ENCODE measurements at regions not wholly inside any gene's neighbourhood (a gene's known extent, or its start where the extent isn't known, plus 50 kb on each side); places are given as distances from the start of the nearest gene placed in this dataset.

GRCh38 chr19:22519152-22519551, 97.0 kb upstream of the ZNF98 start:
- no peak overlapping the region for H2AFZ ChIP-seq
- H3K9ac ChIP-seq, result no peak overlapping the region
- H3K4me1 ChIP-seq (ENCODE audit: insufficient read depth), result no peaks in the 10 kb centered on the region
- no peaks in the 10 kb centered on the region for H3F3A ChIP-seq (ENCODE audit: insufficient read depth)
- no peak overlapping the region for H3K4me2 ChIP-seq (ENCODE audit: unreplicated experiment)
- TF ChIP-seq EZH2 (IDR thresholded peaks at IDR 0.05; ENCODE audit: insufficient read depth, poor library complexity, severe bottlenecking), result no peak
- no peak for TF ChIP-seq EZH2phosphoT487 (IDR thresholded peaks at IDR 0.05; ENCODE audit: insufficient read depth, low read depth)
- in situ Hi-C loops (cut with MboI), result no loop called here
- H3K9me3 ChIP-seq (ENCODE audit: low read depth), result no peaks in the 10 kb centered on the region
- H3K27me3 ChIP-seq (replicated peaks; ENCODE audit: insufficient read depth), result no peaks in the 10 kb centered on the region
- H3K27ac ChIP-seq, result no peak overlapping the region
- H3K9me2 ChIP-seq (ENCODE audit: insufficient read depth), result no peaks in the 10 kb centered on the region
- H3K4me3 ChIP-seq, result no peak overlapping the region
- DNase-seq, result no peak
- H3K36me3 ChIP-seq (ENCODE audit: low read depth), result no peaks in the 10 kb centered on the region
- no peaks in the 10 kb centered on the region for H3K79me2 ChIP-seq (ENCODE audit: insufficient read depth)
- no peaks in the 10 kb centered on the region for H4K20me1 ChIP-seq (ENCODE audit: insufficient read depth)
- WGBS, 2 experiments (ENCODE audit: low coverage in 1 of 2, low lambda C conversion rate in 2 of 2, missing lambda C conversion rate in 2 of 2), result 70 to 71% methylated on average over 14 of the region's 14 CpGs

GRCh38 chr19:22517496-22518411, 95.6 kb upstream of the ZNF98 start:
- H3K36me3 ChIP-seq (ENCODE audit: low read depth), result no peaks in the 10 kb centered on the region
- no peak overlapping the region for H3K27ac ChIP-seq
- H3K4me1 ChIP-seq (ENCODE audit: insufficient read depth), result no peaks in the 10 kb centered on the region
- WGBS, 2 experiments (ENCODE audit: low coverage in 1 of 2, low lambda C conversion rate in 2 of 2, missing lambda C conversion rate in 2 of 2), result 67 to 72% methylated on average over 46 to 75 of the region's 79 CpGs
- H2AFZ ChIP-seq, result no peak overlapping the region
- no peaks in the 10 kb centered on the region for H3K27me3 ChIP-seq (replicated peaks; ENCODE audit: insufficient read depth)
- no peaks in the 10 kb centered on the region for H3K9me3 ChIP-seq (ENCODE audit: low read depth)
- H3K4me3 ChIP-seq, result no peak overlapping the region
- DNase-seq, result no peak
- no peaks in the 10 kb centered on the region for H3F3A ChIP-seq (ENCODE audit: insufficient read depth)
- in situ Hi-C loops (cut with MboI), result no loop called here
- no peaks in the 10 kb centered on the region for H3K79me2 ChIP-seq (ENCODE audit: insufficient read depth)
- no peak overlapping the region for H3K4me2 ChIP-seq (ENCODE audit: unreplicated experiment)
- H4K20me1 ChIP-seq (ENCODE audit: insufficient read depth), result no peaks in the 10 kb centered on the region
- no peak overlapping the region for H3K9ac ChIP-seq
- no peaks in the 10 kb centered on the region for H3K9me2 ChIP-seq (ENCODE audit: insufficient read depth)
- TF ChIP-seq EZH2 (IDR thresholded peaks at IDR 0.05; ENCODE audit: insufficient read depth, poor library complexity, severe bottlenecking), result no peak
- no peak for TF ChIP-seq EZH2phosphoT487 (IDR thresholded peaks at IDR 0.05; ENCODE audit: insufficient read depth, low read depth)

- WGBS, 2 experiments (ENCODE audit: low coverage in 1 of 2, low lambda C conversion rate in 2 of 2, missing lambda C conversion rate in 2 of 2), result 18 to 30% methylated on average over 4 of the region's 4 CpGs
- no peak for DNase-seq
- H3K9me3 ChIP-seq (ENCODE audit: low read depth), result no peaks in the 10 kb centered on the region
Observed at GRCh38 chr19:22515435-22515834, 93.3 kb upstream of the ZNF98 start.

GRCh38 chr19:22503524-22503923, 81.4 kb upstream of the ZNF98 start:
- Histone ChIP-seq H3K9me2 (ENCODE audit: insufficient read depth) (no peaks in the 10 kb centered on the region), H3K4me2 (ENCODE audit: unreplicated experiment) (no peak overlapping the region), H3K4me3 (no peak overlapping the region), H3F3A (ENCODE audit: insufficient read depth) (no peaks in the 10 kb centered on the region), H3K9me3 (ENCODE audit: low read depth) (no peaks in the 10 kb centered on the region), H3K9ac (no peak overlapping the region), H3K36me3 (ENCODE audit: low read depth) (no peaks in the 10 kb centered on the region), H2AFZ (no peak overlapping the region), H3K27me3 (replicated peaks; ENCODE audit: insufficient read depth) (no peaks in the 10 kb centered on the region), H3K79me2 (ENCODE audit: insufficient read depth) (no peaks in the 10 kb centered on the region), H3K4me1 (ENCODE audit: insufficient read depth) (no peaks in the 10 kb centered on the region), H3K27ac (no peak overlapping the region), H4K20me1 (ENCODE audit: insufficient read depth) (no peaks in the 10 kb centered on the region)
- TF ChIP-seq EZH2 (IDR thresholded peaks at IDR 0.05; ENCODE audit: insufficient read depth, poor library complexity, severe bottlenecking) (no peak), EZH2phosphoT487 (IDR thresholded peaks at IDR 0.05; ENCODE audit: insufficient read depth, low read depth) (no peak)
- WGBS, 2 experiments (ENCODE audit: low coverage in 1 of 2, low lambda C conversion rate in 2 of 2, missing lambda C conversion rate in 2 of 2), result 33 to 44% methylated on average over 2 of the region's 2 CpGs
- no peak for DNase-seq
- in situ Hi-C loops (cut with MboI), result no loop called here

More at GRCh38 chr19:22515435-22515834, 93.3 kb upstream of the ZNF98 start:
- in situ Hi-C loops (cut with MboI), result no loop called here
- no peaks in the 10 kb centered on the region for H3F3A ChIP-seq (ENCODE audit: insufficient read depth)
- H3K4me1 ChIP-seq (ENCODE audit: insufficient read depth), result no peaks in the 10 kb centered on the region
- no peak overlapping the region for H2AFZ ChIP-seq
- H3K4me3 ChIP-seq, result no peak overlapping the region
- TF ChIP-seq EZH2phosphoT487 (IDR thresholded peaks at IDR 0.05; ENCODE audit: insufficient read depth, low read depth) (no peak), EZH2 (IDR thresholded peaks at IDR 0.05; ENCODE audit: insufficient read depth, poor library complexity, severe bottlenecking) (no peak)
- no peak overlapping the region for H3K27ac ChIP-seq
- no peaks in the 10 kb centered on the region for H3K27me3 ChIP-seq (replicated peaks; ENCODE audit: insufficient read depth)
- H4K20me1 ChIP-seq (ENCODE audit: insufficient read depth), result no peaks in the 10 kb centered on the region
- H3K4me2 ChIP-seq (ENCODE audit: unreplicated experiment), result no peak overlapping the region
- no peaks in the 10 kb centered on the region for H3K79me2 ChIP-seq (ENCODE audit: insufficient read depth)
- H3K9me2 ChIP-seq (ENCODE audit: insufficient read depth), result no peaks in the 10 kb centered on the region
- H3K36me3 ChIP-seq (ENCODE audit: low read depth), result no peaks in the 10 kb centered on the region
- H3K9ac ChIP-seq, result no peak overlapping the region
